A549 (cell line): ENCODE measurements at regions not wholly inside any gene's neighbourhood (a gene's known extent, or its start where the extent isn't known, plus 50 kb on each side); places are given as distances from the start of the nearest gene placed in this dataset.

ENCODE experiments used
- ATAC-seq, 2 experiments: fragments of 200-7000 bp in 1 of 2; fragments of >200 bp in 1 of 2; cut with Nextera tagmentation in 1 of 2; cut with Tn5 transposase in 1 of 2; 3 replicates each; pipeline versions ENCODE4 v1.8.0 to v1.9.1; 2018 to 2020; ENCODE audit warnings: mild to moderate bottlenecking in 1 of 2, moderate library complexity in 1 of 2
- CTCF ChIA-PET: fragments of 300-600 bp; sonication (Branson Sonifier 250); formaldehyde crosslinking; extraction: SDS; loops from one replicate; lab custom pipeline; 2021; ENCODE audit warnings: antibody characterized with exemption, inconsistent platforms; lab: Yijun Ruan, JAX
- POLR2A ChIA-PET: fragments of 350-600 bp; formaldehyde crosslinking; extraction: SDS; loops from one replicate; lab custom pipeline; 2021; ENCODE audit warnings: antibody characterized with exemption, inconsistent platforms; lab: Yijun Ruan, JAX
- DNase-seq, 2 experiments: peaks; one replicate each; pipeline versions ENCODE4 v3.0.0 to v3.0.0-alpha.2; 2011 to 2016; ENCODE audit warnings: low read depth in 1 of 2, low spot score in 1 of 2
- FAIRE-seq: peaks from 2 replicates; lab custom pipeline; 2011; peaks lifted over from hg19 to GRCh38; lab: Jason Lieb, UNC
- H3K27ac ChIP-seq, 2 experiments: fragments of >200 bp; sonication (Bioruptor Twin); formaldehyde crosslinking; 3 replicates each; pipeline ENCODE4 v1.5.1; 2016 to 2017
- H3K4me1 ChIP-seq: fragments of >200 bp; sonication (Bioruptor Twin); formaldehyde crosslinking; 3 replicates; pipeline ENCODE4 v1.6.1; 2016
- H3K4me2 ChIP-seq: fragments of >200 bp; sonication (Bioruptor Twin); formaldehyde crosslinking; 3 replicates; pipeline ENCODE4 v1.6.1; 2016
- H3K4me3 ChIP-seq: fragments of >200 bp; sonication (Bioruptor Twin); formaldehyde crosslinking; 3 replicates; pipeline ENCODE4 v1.5.1; 2016
- H3K9me3 ChIP-seq: fragments of >200 bp; sonication (Bioruptor Twin); formaldehyde crosslinking; 3 replicates; pipeline ENCODE4 v1.6.1; 2016
- CBX2 ChIP-seq: fragments of 200-600 bp; sonication (generic); IDR thresholded peaks from 2 replicates; pipeline ENCODE4 v1.6.1; 2016; ENCODE audit warnings: low read depth, mild to moderate bottlenecking, borderline replicate concordance
- CTCF ChIP-seq: fragments of >200 bp; sonication (Bioruptor Twin); formaldehyde crosslinking; IDR thresholded peaks from 3 replicates; pipeline ENCODE4 v1.5.1; 2016
- E2F6 ChIP-seq: IDR thresholded peaks from 2 replicates; pipeline ENCODE4 v1.6.1; 2012; ENCODE audit warnings: low read depth, borderline replicate concordance
- EP300 ChIP-seq, 2 experiments: fragments of >200 bp; sonication (Bioruptor Twin); formaldehyde crosslinking; IDR thresholded peaks; 2 replicates in 1 of 2; 3 replicates in 1 of 2; pipeline ENCODE4 v1.6.1; 2016 to 2017
- FOSB ChIP-seq: fragments of 250-450 bp; sonication (Bioruptor Pico); IDR thresholded peaks from 2 replicates; pipeline ENCODE4 v1.5.0; 2020; ENCODE audit warnings: mild to moderate bottlenecking, moderate library complexity
- FOSL2 ChIP-seq, 2 experiments: fragments of 450-650 bp in 1 of 2; fragments of >200 bp in 1 of 2; sonication (Bioruptor Twin) in 1 of 2; formaldehyde crosslinking; IDR thresholded peaks; 2 replicates each; pipeline versions ENCODE4 v1.5.0 to v1.6.1; 2016 to 2020; ENCODE audit warnings: mild to moderate bottlenecking in 1 of 2, moderate library complexity in 1 of 2
- HDAC2 ChIP-seq: fragments of 200-600 bp; sonication (generic); IDR thresholded peaks from 2 replicates; pipeline ENCODE4 v1.6.1; 2016
- HES2 ChIP-seq: fragments of >200 bp; sonication (Bioruptor Twin); formaldehyde crosslinking; IDR thresholded peaks from 2 replicates; pipeline ENCODE4 v1.6.1; 2016
- HOXB5 ChIP-seq: fragments of 250-450 bp; sonication (Bioruptor Pico); IDR thresholded peaks from 2 replicates; pipeline ENCODE4 v1.5.0; 2020; ENCODE audit warnings: mild to moderate bottlenecking, moderate library complexity
- KDM1A ChIP-seq: fragments of 200-600 bp; sonication (generic); IDR thresholded peaks from 2 replicates; pipeline ENCODE4 v1.6.1; 2016; ENCODE audit warnings: low read depth, mild to moderate bottlenecking
- MAX ChIP-seq: IDR thresholded peaks from 2 replicates; pipeline ENCODE4 v1.6.1; 2012
- MAZ ChIP-seq: fragments of 150-350 bp; IDR thresholded peaks from 2 replicates; pipeline ENCODE4 v1.6.1; 2014; ENCODE audit warnings: antibody characterized with exemption, low read depth, low read length, borderline replicate concordance
- NR3C1 ChIP-seq: fragments of >200 bp; sonication (Bioruptor Twin); formaldehyde crosslinking; IDR thresholded peaks from 3 replicates; pipeline ENCODE4 v1.6.1; 2017
- POLR2A ChIP-seq: IDR thresholded peaks from 2 replicates; pipeline ENCODE4 v1.6.1; 2012; ENCODE audit warnings: mild to moderate bottlenecking, low read length
- REST ChIP-seq: fragments of 200-600 bp; sonication (generic); IDR thresholded peaks from 2 replicates; pipeline ENCODE4 v1.6.1; 2016; ENCODE audit warnings: antibody characterized with exemption, mild to moderate bottlenecking, moderate library complexity
- RNF2 ChIP-seq: fragments of 200-600 bp; sonication (generic); IDR thresholded peaks from 2 replicates; pipeline ENCODE4 v1.6.1; 2016; ENCODE audit warnings: low read depth, mild to moderate bottlenecking, antibody characterized with exemption, moderate library complexity, borderline replicate concordance
- SMC3 ChIP-seq: fragments of >200 bp; sonication (Bioruptor Twin); formaldehyde crosslinking; IDR thresholded peaks from 3 replicates; pipeline ENCODE4 v1.6.1; 2018; ENCODE audit warnings: inconsistent platforms
- TFCP2L1 ChIP-seq: fragments of 250-450 bp; sonication (Bioruptor Pico); IDR thresholded peaks from 2 replicates; pipeline ENCODE4 v1.5.0; 2021; ENCODE audit warnings: mild to moderate bottlenecking
- TP53 ChIP-seq: fragments of 250-450 bp; sonication (Bioruptor Pico); IDR thresholded peaks from 2 replicates; pipeline ENCODE4 v1.5.0; 2021; ENCODE audit warnings: mild to moderate bottlenecking, moderate library complexity
- ZNF302 ChIP-seq: fragments of 250-450 bp; sonication (Bioruptor Pico); IDR thresholded peaks from 2 replicates; pipeline ENCODE4 v1.9.0; 2021; ENCODE audit warnings: inconsistent platforms, mild to moderate bottlenecking, moderate library complexity
- WGBS: methylation state at CpG from one replicate; pipeline ENCODE4 v1.1.6; 2017; ENCODE audit errors: missing lambda C conversion rate; 5-methylcytosine and 5-hydroxymethylcytosine counted together

GRCh38 chr1:90839323-90839722 is 122.2 kb upstream of the BARHL2 start:
- ATAC-seq, result no peak
- 79% methylated on average over 5 of the region's 5 CpGs for WGBS
- CTCF ChIA-PET, result no interaction called here

GRCh38 chr1:90838720-90839119 is 121.6 kb upstream of the BARHL2 start:
- no peak for ATAC-seq
- TF ChIP-seq RNF2 (no peak), TFCP2L1 (CRISPR knock-in tag) (no peak), KDM1A (no peak), FOSL2 (IDR thresholded peaks at IDR 0.05) (no peak), FOSL2 (CRISPR knock-in tag; IDR thresholded peaks at IDR 0.05) (no peak), HDAC2 (no peak), HES2 (no peak), FOSB (CRISPR knock-in tag) (no peak), REST (no peak), HOXB5 (no peak), CBX2 (no peak), SMC3 (no peak)

More at GRCh38 chr1:90839323-90839722, 122.2 kb upstream of the BARHL2 start:
- no peaks in the 10 kb centered on the region for H3K4me1 ChIP-seq
- DNase-seq (no peak), FAIRE-seq (no peak)
- H3K4me2 ChIP-seq, result no peak overlapping the region
- H3K9me3 ChIP-seq, result no peaks in the 10 kb centered on the region
- TF ChIP-seq POLR2A (no peak), RNF2 (no peak), ZNF302 (CRISPR knock-in tag) (no peak), CBX2 (no peak), NR3C1 (no peak), MAX (no peak), MAZ (no peak), FOSB (CRISPR knock-in tag) (no peak), E2F6 (no peak), CTCF (no peak), EP300 (IDR thresholded peaks at IDR 0.05) (no peak), TP53 (no peak), HDAC2 (no peak), REST (no peak)
- H3K27ac ChIP-seq, result no peak overlapping the region
- POLR2A ChIA-PET, result no interaction called here
- no peak overlapping the region for H3K4me3 ChIP-seq

More at GRCh38 chr1:90838720-90839119, 121.6 kb upstream of the BARHL2 start:
- H3K4me3 ChIP-seq, result no peak overlapping the region
- CTCF ChIA-PET, result no interaction called here
- H3K4me2 ChIP-seq, result no peak overlapping the region
- POLR2A ChIA-PET, result no interaction called here
- H3K4me1 ChIP-seq, result no peaks in the 10 kb centered on the region
- H3K9me3 ChIP-seq, result no peaks in the 10 kb centered on the region
- H3K27ac ChIP-seq, result no peak overlapping the region
- DNase-seq (no peak), FAIRE-seq (no peak)
